ENCODE measurements at regions not wholly inside any gene's neighbourhood (a gene's known extent, or its start where the extent isn't known, plus 50 kb on each side); places are given as distances from the start of the nearest gene placed in this dataset.
"Not testable (repeated sequence)": the region's sequence is repeated elsewhere in the genome, so short reads cannot be mapped to it uniquely, and the experiment has no call there.

GRCh38 chr10:37488792-37489657, 363.6 kb downstream of the ANKRD30A start:
- no peaks in the 10 kb centered on the region for H3K36me3 Mint-ChIP-seq (ENCODE audit: low read depth)
- TF ChIP-seq CTCF (IDR thresholded peaks at IDR 0.05) = no peak
- no peak for DNase-seq (ENCODE audit: low spot score)
- peaks cover 33% of the 10 kb centered on the region for H3K9me3 Mint-ChIP-seq (ENCODE audit: low read depth)
- H3K27ac Mint-ChIP-seq (ENCODE audit: unreplicated experiment) = no peak overlapping the region
- H3K4me1 Mint-ChIP-seq (ENCODE audit: low read depth) = no peaks in the 10 kb centered on the region
- no peak overlapping the region for H3K4me3 Mint-ChIP-seq (ENCODE audit: unreplicated experiment)
- no peaks in the 10 kb centered on the region for H3K27me3 Mint-ChIP-seq (ENCODE audit: low read depth)

- H3K27me3 Mint-ChIP-seq (ENCODE audit: low read depth); H3K36me3 Mint-ChIP-seq (ENCODE audit: low read depth); DNase-seq (ENCODE audit: low spot score); H3K27ac Mint-ChIP-seq (ENCODE audit: unreplicated experiment); H3K4me1 Mint-ChIP-seq (ENCODE audit: low read depth); H3K4me3 Mint-ChIP-seq (ENCODE audit: unreplicated experiment): not testable (repeated sequence)
- H3K9me3 Mint-ChIP-seq (ENCODE audit: low read depth) = peaks cover 30% of the 10 kb centered on the region
Measured at GRCh38 chr10:37480596-37480995, 355.2 kb downstream of the ANKRD30A start.

GRCh38 chr10:37479469-37479868, 354.1 kb downstream of the ANKRD30A start:
- Mint-ChIP-seq H3K27me3 (ENCODE audit: low read depth) (no peaks in the 10 kb centered on the region), H3K4me3 (ENCODE audit: unreplicated experiment) (no peak overlapping the region), H3K9me3 (ENCODE audit: low read depth) (peaks cover 22% of the 10 kb centered on the region), H3K36me3 (ENCODE audit: low read depth) (no peaks in the 10 kb centered on the region), H3K4me1 (ENCODE audit: low read depth) (no peaks in the 10 kb centered on the region), H3K27ac (ENCODE audit: unreplicated experiment) (no peak overlapping the region)
- no peak for TF ChIP-seq CTCF (IDR thresholded peaks at IDR 0.05)
- no peak for DNase-seq (ENCODE audit: low spot score)

- no peak overlapping the region for H3K27ac Mint-ChIP-seq (ENCODE audit: unreplicated experiment)
- no peak for DNase-seq (ENCODE audit: low spot score)
- H3K9me3 Mint-ChIP-seq (ENCODE audit: low read depth) = peaks cover 25% of the 10 kb centered on the region
- H3K36me3 Mint-ChIP-seq (ENCODE audit: low read depth) = no peaks in the 10 kb centered on the region
- TF ChIP-seq CTCF (IDR thresholded peaks at IDR 0.05) = no peak
- H3K4me1 Mint-ChIP-seq (ENCODE audit: low read depth) = no peaks in the 10 kb centered on the region
- H3K27me3 Mint-ChIP-seq (ENCODE audit: low read depth) = no peaks in the 10 kb centered on the region
- H3K4me3 Mint-ChIP-seq (ENCODE audit: unreplicated experiment) = no peak overlapping the region
Measured at GRCh38 chr10:37478381-37478780, 353.0 kb downstream of the ANKRD30A start.

- no peaks in the 10 kb centered on the region for H3K36me3 Mint-ChIP-seq (ENCODE audit: low read depth)
- no peak overlapping the region for H3K4me3 Mint-ChIP-seq (ENCODE audit: unreplicated experiment)
- no peaks in the 10 kb centered on the region for H3K27me3 Mint-ChIP-seq (ENCODE audit: low read depth)
- peaks cover 28% of the 10 kb centered on the region for H3K9me3 Mint-ChIP-seq (ENCODE audit: low read depth)
- no peak for DNase-seq (ENCODE audit: low spot score)
- H3K4me1 Mint-ChIP-seq (ENCODE audit: low read depth) = no peaks in the 10 kb centered on the region
- H3K27ac Mint-ChIP-seq (ENCODE audit: unreplicated experiment) = no peak overlapping the region
- TF ChIP-seq CTCF (IDR thresholded peaks at IDR 0.05) = no peak
Measured at GRCh38 chr10:37476285-37476684, 350.9 kb downstream of the ANKRD30A start.

- TF ChIP-seq CTCF (IDR thresholded peaks at IDR 0.05) = no peak
- Mint-ChIP-seq H3K36me3 (ENCODE audit: low read depth) (no peaks in the 10 kb centered on the region), H3K9me3 (ENCODE audit: low read depth) (peaks cover 34% of the 10 kb centered on the region), H3K27me3 (ENCODE audit: low read depth) (no peaks in the 10 kb centered on the region), H3K4me1 (ENCODE audit: low read depth) (no peaks in the 10 kb centered on the region), H3K4me3 (ENCODE audit: unreplicated experiment) (no peak overlapping the region), H3K27ac (ENCODE audit: unreplicated experiment) (no peak overlapping the region)
- no peak for DNase-seq (ENCODE audit: low spot score)
Measured at GRCh38 chr10:37474645-37475044, 349.2 kb downstream of the ANKRD30A start.

Measured in chondrocyte (in vitro differentiated cells).